ENCODE measurements at regions not wholly inside any gene's neighbourhood (a gene's known extent, or its start where the extent isn't known, plus 50 kb on each side); places are given as distances from the start of the nearest gene placed in this dataset.
"Not testable (repeated sequence)": the region's sequence is repeated elsewhere in the genome, so short reads cannot be mapped to it uniquely, and the experiment has no call there.

DNA sequence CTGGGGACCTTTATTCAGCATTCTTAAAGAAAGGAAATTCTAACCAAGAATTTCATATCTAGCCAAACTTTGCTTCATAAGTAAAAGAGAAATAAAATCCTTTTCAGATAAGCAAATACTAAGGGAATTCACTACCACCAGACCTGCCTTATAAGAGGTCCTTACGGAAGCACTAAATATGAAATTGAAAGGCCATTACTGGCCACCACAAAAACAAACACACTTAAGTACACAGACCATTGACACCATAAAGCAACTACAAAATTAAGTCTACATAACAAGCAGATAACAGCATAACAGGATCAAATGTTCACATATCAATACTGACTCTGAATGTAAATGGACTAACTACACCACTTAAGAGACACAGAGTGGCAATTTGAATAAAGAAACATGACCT lies 361.4 kb upstream of the POU5F2 start:
- DNase-seq = no peak

DNA sequence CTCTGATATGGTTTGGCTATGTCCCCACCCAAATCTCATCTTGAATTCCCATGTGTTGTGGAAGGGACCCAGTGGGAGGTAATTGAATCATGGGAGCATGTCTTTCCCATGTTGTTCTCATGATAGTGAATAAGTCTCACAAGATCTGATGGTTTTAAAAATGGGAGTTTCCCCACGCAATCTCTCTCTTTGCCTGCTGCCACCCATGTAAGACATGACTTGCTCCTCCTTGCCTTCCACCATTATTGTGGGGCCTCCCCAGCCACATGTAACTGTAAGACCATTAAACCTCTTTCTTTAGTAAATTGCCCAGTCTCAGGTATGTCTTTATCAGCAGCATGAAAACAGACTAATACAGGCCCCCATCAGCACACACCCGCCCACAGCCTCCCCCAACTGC lies 356.0 kb upstream of the POU5F2 start:
- DNase-seq = not testable (repeated sequence)

DNA sequence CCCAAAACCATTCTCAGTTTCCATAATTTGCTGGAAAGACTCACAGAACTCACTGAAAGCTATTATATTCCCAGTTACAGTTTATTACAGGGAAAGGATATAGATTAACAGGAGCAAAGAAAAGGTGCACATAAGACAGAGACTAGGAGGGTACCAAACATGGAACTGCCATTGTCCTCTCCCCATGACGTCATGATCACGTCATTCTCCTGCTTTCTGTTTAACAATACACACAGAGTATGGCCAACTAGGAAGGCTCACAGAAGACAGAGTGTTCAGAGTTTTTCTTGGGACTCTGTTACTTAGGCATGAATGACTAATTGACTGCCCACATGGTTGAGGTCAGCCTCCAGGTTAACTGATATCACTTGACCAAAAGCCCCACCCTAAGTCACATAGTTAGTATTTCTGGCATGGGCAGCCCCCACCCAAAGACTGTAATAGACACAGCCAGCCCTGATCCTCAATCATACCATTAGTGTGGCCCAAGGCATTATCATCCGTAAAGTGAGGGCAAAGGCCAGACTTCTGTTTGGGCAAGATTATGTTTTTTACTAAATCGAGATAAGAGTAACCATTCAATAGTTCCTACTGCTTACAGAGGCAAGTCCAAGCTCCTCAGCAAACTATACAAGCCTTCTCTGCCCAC lies 353.5 kb upstream of the POU5F2 start:
- no peak for DNase-seq

GRCh38 chr5:94093300-94093699 lies 351.9 kb upstream of the POU5F2 start:
- no peak for DNase-seq

DNA sequence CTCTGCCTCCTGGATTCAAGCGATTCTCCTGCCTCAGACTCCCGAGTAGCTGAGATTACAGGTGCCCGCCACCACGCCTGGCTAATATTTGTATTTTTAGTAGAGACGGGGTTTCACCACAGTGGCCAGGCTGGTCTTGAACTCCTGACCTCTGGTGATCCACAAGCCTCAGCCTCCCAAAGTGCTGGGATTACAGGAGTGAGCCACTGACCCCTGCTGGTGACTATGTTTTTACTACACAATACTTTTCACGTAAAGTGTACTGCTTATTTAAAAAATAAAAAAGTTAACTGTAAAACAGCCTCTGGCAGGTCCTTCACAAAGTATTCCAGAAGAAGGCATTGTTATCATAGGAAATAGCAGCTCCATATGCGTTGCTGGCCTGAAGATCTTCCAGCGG lies 345.2 kb upstream of the POU5F2 start:
- DNase-seq = not testable (repeated sequence)

- no peak for DNase-seq
These were observed 344.8 kb upstream of the POU5F2 start for GRCh38 chr5:94086194-94086593.

GRCh38 chr5:94082405-94082804 lies 341.0 kb upstream of the POU5F2 start:
- no peak for DNase-seq

DNA sequence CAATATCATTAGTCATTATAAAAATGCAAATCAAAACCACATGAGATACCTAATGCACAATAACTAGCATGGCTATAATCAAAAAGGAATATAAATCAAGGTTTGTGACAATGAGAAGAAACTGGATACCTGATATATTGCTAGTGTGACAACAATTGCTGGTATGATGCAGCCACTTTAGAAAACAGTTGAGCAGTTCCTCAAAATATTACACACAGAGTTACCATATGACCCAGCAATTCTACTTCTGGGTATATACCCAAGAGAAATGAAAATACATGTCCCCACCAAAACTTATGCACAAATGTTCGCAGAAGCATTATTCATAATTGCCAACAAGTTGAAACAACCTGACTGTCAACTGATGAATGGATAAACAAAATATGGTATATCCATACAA lies 339.7 kb upstream of the POU5F2 start:
- no peak for DNase-seq

GRCh38 chr5:94080390-94080789 lies 339.0 kb upstream of the POU5F2 start:
- DNase-seq = no peak

GRCh38 chr5:94072116-94072515 lies 330.7 kb upstream of the POU5F2 start:
- DNase-seq = no peak

GRCh38 chr5:94066437-94067207 lies 325.2 kb upstream of the POU5F2 start:
- no peak for DNase-seq

GRCh38 chr5:94064025-94064424 lies 322.6 kb upstream of the POU5F2 start:
- no peak for DNase-seq

GRCh38 chr5:94057655-94058054 lies 316.3 kb upstream of the POU5F2 start:
- no peak for DNase-seq

- DNase-seq = no peak
These were observed 315.8 kb upstream of the POU5F2 start for GRCh38 chr5:94057217-94057616.

DNA sequence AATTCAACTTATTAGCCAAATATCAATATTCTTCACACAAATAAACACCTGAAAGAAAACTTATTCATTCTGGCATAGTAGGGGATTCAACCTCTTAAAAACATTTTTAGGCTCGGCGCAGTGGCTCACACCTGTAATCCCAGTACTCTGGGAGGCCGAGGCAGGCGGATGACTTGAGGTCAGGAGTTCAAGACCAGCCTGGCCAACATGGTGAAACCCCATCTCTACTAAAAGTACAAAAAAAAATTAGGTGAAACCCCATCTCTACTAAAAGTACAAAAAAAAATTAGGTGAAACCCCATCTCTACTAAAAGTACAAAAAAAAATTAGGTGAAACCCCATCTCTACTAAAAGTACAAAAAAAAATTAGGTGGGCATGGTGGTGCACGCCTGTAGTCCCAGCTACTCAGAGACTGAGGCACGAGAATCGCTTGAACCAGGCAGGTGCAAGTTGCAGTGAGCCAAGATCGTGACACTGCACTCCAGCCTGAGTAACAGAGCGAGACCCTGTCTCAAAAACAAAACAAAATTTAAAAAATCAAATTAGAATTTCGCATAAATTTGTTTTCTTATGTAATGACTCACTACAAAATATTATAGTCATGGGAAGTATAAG lies 308.0 kb upstream of the POU5F2 start:
- not testable (repeated sequence) for DNase-seq

DNA sequence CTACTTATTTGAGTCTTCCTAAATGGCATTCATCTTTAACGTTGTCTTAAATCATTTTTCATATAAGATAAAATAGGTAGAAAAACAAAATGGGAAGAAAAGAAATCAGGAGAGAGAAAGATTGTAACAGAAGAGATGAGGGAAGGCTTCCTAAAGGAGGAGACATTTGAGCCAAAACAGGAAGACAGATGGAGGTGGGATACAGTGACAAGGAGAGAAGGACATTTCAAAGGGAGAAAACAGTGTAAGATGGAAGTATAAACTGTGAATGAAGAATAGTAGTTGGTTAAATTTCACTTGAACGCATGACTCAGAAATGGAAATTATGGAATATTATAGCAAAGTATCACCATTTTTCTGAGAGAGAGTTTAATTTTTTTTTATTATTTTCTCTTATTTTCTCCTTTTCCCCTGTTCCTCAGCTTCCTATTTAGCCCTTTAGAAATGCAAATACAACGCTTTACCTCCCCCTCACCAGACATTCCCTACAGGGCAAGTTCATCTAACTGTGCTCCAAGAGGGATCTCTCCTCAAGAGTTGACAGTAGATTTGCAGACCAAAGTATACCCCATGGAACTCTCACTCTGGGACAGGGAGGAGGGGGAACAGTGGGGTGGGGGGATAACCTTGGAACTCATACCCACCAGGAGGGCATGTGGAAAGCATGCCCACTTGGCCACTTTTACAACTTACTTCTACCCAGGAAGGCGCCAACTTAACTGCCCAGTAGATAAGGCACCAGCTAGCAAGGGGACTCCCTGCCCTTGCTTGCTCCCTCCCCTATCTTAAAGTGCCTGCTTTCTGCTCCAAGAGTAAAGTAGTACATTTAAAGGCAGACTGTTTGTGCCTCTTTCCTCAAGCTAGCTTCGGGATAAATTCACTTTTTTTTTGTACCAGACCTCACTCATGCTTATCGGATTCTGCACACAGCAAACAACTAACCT lies 304.7 kb upstream of the POU5F2 start:
- no peak for DNase-seq

DNA sequence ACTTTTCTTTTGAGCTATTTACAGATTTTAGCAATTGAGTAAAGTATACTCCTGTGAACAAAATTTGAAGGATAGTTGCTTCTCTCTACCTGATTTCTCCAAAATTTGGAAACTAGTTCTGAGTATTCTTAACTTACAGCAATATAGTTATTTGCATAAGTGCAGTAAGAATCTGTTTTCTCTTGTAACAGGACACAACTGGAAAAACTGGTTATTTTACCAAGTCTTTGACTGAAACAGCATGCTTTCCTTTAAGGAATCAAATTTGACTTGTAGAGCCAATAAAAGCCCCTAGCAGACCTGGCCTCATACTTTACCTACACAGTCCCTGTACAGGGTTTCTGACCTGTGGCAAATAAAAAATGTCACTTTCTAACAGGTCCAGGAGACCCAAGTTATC lies 301.9 kb upstream of the POU5F2 start:
- no peak for DNase-seq

GRCh38 chr5:94040591-94041148 lies 299.3 kb upstream of the POU5F2 start:
- DNase-seq = no peak

GRCh38 chr5:94039101-94039500 lies 297.7 kb upstream of the POU5F2 start:
- DNase-seq = no peak

DNA sequence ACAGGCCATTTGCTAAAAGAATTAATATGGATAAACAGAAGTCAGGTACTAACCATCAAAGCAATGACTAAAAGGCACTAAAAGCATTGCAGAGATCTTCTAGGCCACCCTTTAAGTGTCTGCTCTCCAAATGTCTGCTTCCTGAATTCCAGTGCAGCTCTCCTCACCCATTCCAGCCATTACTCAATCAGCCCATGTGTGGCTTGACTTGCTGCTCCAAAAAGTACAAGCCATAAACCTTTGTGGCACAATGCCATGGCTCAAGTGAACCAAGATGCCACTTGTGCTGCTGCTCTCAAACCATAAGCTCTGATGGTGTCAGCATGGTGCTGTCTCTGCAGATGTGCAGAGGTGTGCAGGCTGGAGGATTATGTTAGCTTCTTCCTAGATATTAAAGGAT lies 290.2 kb upstream of the POU5F2 start:
- DNase-seq = no peak

GRCh38 chr5:94028001-94028400 lies 286.6 kb upstream of the POU5F2 start:
- no peak for DNase-seq

DNA sequence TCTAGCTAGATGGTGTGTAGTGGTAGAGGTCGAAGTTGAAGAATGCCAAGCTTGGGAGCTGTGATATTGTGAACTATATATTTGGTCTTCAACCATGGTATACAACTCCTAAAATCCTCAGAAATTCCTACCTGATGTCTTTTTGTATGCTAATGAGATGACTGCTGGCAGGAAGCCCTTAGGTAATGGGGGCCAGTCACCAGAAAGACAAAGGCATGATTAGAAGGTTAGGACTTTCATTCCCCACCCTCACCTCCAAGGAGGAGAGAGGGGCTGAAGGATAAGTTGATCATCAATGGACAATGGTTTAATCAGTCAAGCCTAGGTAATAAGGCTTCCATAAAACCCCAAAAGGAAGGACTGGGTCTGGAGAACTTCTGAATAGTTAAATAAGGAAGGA lies 285.7 kb upstream of the POU5F2 start:
- no peak for DNase-seq

Measured in NCI-H2227 treated with DMSO at 0.1 percent for 48 hours (cell line).